ENCODE measurements at regions not wholly inside any gene's neighbourhood (a gene's known extent, or its start where the extent isn't known, plus 50 kb on each side); places are given as distances from the start of the nearest gene placed in this dataset.

- TF ChIP-seq POLR2AphosphoS5 (IDR thresholded peaks at IDR 0.05; ENCODE audit: borderline replicate concordance, low read depth, low read length) (no peak), EZH2 (IDR thresholded peaks at IDR 0.05) (no peak)
These were observed 111.9 kb upstream of the CALN1 start for GRCh38 chr7:72524037-72524436.

All from SK-N-MC (cell line).